Osteoblast (primary cell): ENCODE measurements at regions not wholly inside any gene's neighbourhood (a gene's known extent, or its start where the extent isn't known, plus 50 kb on each side); places are given as distances from the start of the nearest gene placed in this dataset.

Source experiments
- DNase-seq: peaks from one replicate; pipeline ENCODE4 v3.0.0; 2011; ENCODE audit warnings: low spot score, mixed read lengths; ENCODE audit not compliant: insufficient read length; ENCODE audit errors: missing footprints
- H2AFZ ChIP-seq: 2 replicates; pipeline ENCODE4 v1.6.0; 2011; ENCODE audit warnings: mild to moderate bottlenecking, low read length
- H3K27ac ChIP-seq: 2 replicates; pipeline ENCODE4 v1.5.1; 2011; ENCODE audit warnings: mild to moderate bottlenecking, low read depth, low read length, moderate library complexity
- H3K27me3 ChIP-seq: 2 replicates; pipeline ENCODE4 v1.6.0; 2012; ENCODE audit warnings: mild to moderate bottlenecking, control low read depth, inconsistent platforms, low read length, moderate library complexity; ENCODE audit not compliant: insufficient read depth
- H3K36me3 ChIP-seq: 2 replicates; pipeline ENCODE4 v1.5.1; 2011; ENCODE audit warnings: mild to moderate bottlenecking, low read length, control low read depth, moderate library complexity; ENCODE audit not compliant: insufficient read depth
- H3K4me1 ChIP-seq: 2 replicates; pipeline ENCODE4 v1.5.1; 2011; ENCODE audit warnings: mild to moderate bottlenecking, low read length, control low read depth, moderate library complexity; ENCODE audit not compliant: insufficient read depth
- H3K4me2 ChIP-seq: 2 replicates; pipeline ENCODE4 v1.6.0; 2011; ENCODE audit warnings: mild to moderate bottlenecking, low read length; ENCODE audit not compliant: insufficient read depth
- H3K4me3 ChIP-seq: fragments of 200-600 bp; sonication (generic); 3 replicates; pipeline ENCODE4 v1.5.1; 2012; ENCODE audit warnings: mild to moderate bottlenecking, low read length, inconsistent platforms; ENCODE audit not compliant: insufficient read depth
- H3K79me2 ChIP-seq: 2 replicates; pipeline ENCODE4 v1.6.0; 2012; ENCODE audit warnings: mild to moderate bottlenecking, low read length, control low read depth, inconsistent platforms; ENCODE audit not compliant: insufficient read depth
- H3K9me3 ChIP-seq: 2 replicates; pipeline ENCODE4 v1.5.1; 2011; ENCODE audit warnings: low read depth, low read length, control low read depth
- H4K20me1 ChIP-seq: 2 replicates; pipeline ENCODE4 v1.6.0; 2012; ENCODE audit warnings: mild to moderate bottlenecking, low read length, control low read depth; ENCODE audit not compliant: insufficient read depth
- TF ChIP-seq, protein P1 (sequence below): IDR thresholded peaks from 2 replicates; pipeline ENCODE4 v1.5.1; 2011; ENCODE audit warnings: mild to moderate bottlenecking, low read depth, low read length, moderate library complexity; ENCODE audit errors: extremely low read depth

DNA sequence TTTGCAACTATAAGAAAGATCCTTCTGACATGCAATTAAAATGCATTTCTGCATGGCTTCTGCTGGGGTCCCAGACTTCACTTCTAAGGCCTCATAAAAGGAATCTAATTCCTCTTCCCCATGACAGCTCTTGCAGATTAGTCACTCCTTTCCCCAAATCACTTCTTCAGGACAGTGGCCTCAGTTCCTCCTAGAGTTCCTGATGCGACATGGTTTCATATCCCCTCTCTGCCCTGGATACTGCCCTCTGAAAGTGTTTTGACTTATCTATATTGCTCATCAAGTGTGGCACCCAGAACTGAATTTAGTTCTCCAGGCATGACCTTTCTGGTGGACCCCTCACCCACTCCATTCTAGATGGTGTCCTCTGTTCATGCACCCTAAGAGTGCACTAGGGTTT lies 238.1 kb downstream of the FOXO1 start:
- H3K9me3 ChIP-seq = no peaks in the 10 kb centered on the region

GRCh38 chr13:40429706-40430545 lies 236.5 kb downstream of the FOXO1 start:
- Histone ChIP-seq H3K36me3 (no peaks in the 10 kb centered on the region), H3K4me2 (no peak overlapping the region)
- TF ChIP-seq, protein P1, sequence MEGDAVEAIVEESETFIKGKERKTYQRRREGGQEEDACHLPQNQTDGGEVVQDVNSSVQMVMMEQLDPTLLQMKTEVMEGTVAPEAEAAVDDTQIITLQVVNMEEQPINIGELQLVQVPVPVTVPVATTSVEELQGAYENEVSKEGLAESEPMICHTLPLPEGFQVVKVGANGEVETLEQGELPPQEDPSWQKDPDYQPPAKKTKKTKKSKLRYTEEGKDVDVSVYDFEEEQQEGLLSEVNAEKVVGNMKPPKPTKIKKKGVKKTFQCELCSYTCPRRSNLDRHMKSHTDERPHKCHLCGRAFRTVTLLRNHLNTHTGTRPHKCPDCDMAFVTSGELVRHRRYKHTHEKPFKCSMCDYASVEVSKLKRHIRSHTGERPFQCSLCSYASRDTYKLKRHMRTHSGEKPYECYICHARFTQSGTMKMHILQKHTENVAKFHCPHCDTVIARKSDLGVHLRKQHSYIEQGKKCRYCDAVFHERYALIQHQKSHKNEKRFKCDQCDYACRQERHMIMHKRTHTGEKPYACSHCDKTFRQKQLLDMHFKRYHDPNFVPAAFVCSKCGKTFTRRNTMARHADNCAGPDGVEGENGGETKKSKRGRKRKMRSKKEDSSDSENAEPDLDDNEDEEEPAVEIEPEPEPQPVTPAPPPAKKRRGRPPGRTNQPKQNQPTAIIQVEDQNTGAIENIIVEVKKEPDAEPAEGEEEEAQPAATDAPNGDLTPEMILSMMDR = no peak

More for the DNA sequence above, 238.1 kb downstream of the FOXO1 start:
- Histone ChIP-seq H2AFZ (no peak overlapping the region), H3K36me3 (no peaks in the 10 kb centered on the region), H4K20me1 (no peaks in the 10 kb centered on the region), H3K4me3 (no peak overlapping the region), H3K27ac (no peak overlapping the region), H3K4me1 (no peaks in the 10 kb centered on the region), H3K27me3 (no peaks in the 10 kb centered on the region), H3K79me2 (no peaks in the 10 kb centered on the region), H3K4me2 (no peak overlapping the region)
- no peak for DNase-seq
- TF ChIP-seq, protein P1 = no peak

DNA sequence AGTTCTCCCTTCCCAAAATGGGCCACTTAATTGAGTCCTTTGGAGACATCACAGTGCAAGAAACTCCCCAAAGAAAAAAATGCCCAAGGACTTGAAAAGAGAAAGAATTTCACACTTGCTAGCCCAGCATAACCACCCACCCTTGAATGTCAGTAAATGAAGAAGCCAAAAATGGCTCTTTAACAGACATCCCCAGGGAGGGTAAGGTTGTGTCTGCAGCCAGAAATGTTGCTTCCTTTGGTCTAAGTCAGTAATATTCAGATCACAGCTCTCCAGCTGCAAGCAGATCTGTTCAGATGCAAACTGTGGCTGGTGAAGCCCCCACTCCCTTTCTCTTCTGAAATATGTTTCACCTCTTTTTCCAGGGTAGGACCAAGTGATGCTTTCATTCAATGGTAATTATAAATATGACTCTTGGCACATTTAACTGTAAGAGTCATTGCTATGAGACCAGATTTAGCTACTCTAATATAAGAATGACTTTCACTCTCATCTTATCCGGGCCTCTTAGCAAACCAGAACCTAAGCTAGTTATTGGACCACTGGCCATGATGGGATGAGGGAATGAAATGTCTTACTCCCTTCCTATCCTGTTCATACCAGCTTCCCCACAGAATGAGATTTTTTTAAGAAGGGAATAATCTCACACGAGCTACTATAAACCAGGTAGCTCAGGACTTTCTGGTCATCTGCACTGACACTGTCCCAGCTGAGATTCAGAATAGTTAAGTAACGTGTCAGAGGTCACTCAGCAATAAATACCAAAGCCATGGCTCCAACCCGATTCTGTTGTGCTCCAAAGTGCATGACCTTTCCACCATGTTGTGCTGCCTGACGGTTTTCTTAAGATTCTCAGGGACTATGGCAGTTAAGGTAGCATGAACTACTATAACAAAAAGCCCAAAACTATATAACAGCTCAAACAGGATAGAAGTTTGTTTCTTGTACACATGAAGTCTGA lies 234.1 kb downstream of the FOXO1 start:
- Histone ChIP-seq H3K4me2 (no peak overlapping the region), H2AFZ (no peak overlapping the region), H4K20me1 (no peaks in the 10 kb centered on the region), H3K79me2 (no peaks in the 10 kb centered on the region), H3K4me1 (no peaks in the 10 kb centered on the region), H3K9me3 (no peaks in the 10 kb centered on the region), H3K36me3 (no peaks in the 10 kb centered on the region), H3K27me3 (no peaks in the 10 kb centered on the region), H3K4me3 (no peak overlapping the region), H3K27ac (no peak overlapping the region)
- TF ChIP-seq, protein P1 = no peak
- no peak for DNase-seq

More at GRCh38 chr13:40429706-40430545, 236.5 kb downstream of the FOXO1 start:
- Histone ChIP-seq H3K79me2 (no peaks in the 10 kb centered on the region), H3K9me3 (no peaks in the 10 kb centered on the region), H3K4me3 (no peak overlapping the region), H4K20me1 (no peaks in the 10 kb centered on the region), H3K27ac (no peak overlapping the region), H3K4me1 (no peaks in the 10 kb centered on the region), H2AFZ (no peak overlapping the region), H3K27me3 (no peaks in the 10 kb centered on the region)
- no peak for DNase-seq
